Panc1 (cell line): ENCODE measurements at regions not wholly inside any gene's neighbourhood (a gene's known extent, or its start where the extent isn't known, plus 50 kb on each side); places are given as distances from the start of the nearest gene placed in this dataset.

Source experiments
- ATAC-seq: fragments of 200-7000 bp; cut with Tn5 transposase; 2 replicates; pipeline ENCODE4 v1.9.1; 2020; ENCODE audit warnings: mild to moderate bottlenecking, moderate library complexity
- BruUV-seq: library from RNA; stranded (reverse); fragments of 400-500 nt; replicated peaks from 2 replicates; lab custom pipeline; 2021; lab: Mats Ljungman, UMichigan
- CTCF ChIA-PET: fragments of 300-600 bp; sonication (Branson Sonifier 250); formaldehyde crosslinking; loops from one replicate; lab custom pipeline; 2022; ENCODE audit warnings: antibody characterized with exemption; lab: Charles Lee
- POLR2A ChIA-PET: fragments of 300-600 bp; sonication (Branson Sonifier 250); formaldehyde crosslinking; loops from one replicate; lab custom pipeline; 2022; ENCODE audit warnings: antibody characterized with exemption; lab: Charles Lee
- DNase-seq: peaks from one replicate; pipeline ENCODE4 v3.0.0-alpha.2; 2010; ENCODE audit warnings: low read depth, low spot score
- H3K27ac ChIP-seq: 2 replicates; pipeline ENCODE4 v1.5.1; 2011; ENCODE audit warnings: mild to moderate bottlenecking, low read length, inconsistent platforms
- H3K27me3 ChIP-seq: fragments of 200-500 bp; sonication (Bioruptor generic); 2 replicates; pipeline ENCODE4 v1.6.0; 2014; ENCODE audit warnings: low read length, inconsistent platforms; ENCODE audit not compliant: control insufficient read depth, insufficient read depth
- H3K36me3 ChIP-seq: fragments of 200-500 bp; sonication (Bioruptor generic); 2 replicates; pipeline ENCODE4 v1.5.1; 2014; ENCODE audit warnings: inconsistent platforms, mild to moderate bottlenecking, low read length, moderate library complexity; ENCODE audit not compliant: control insufficient read depth, insufficient read depth
- H3K4me1 ChIP-seq: 2 replicates; pipeline ENCODE4 v1.5.1; 2011; ENCODE audit warnings: inconsistent platforms, mild to moderate bottlenecking, low read length, moderate library complexity; ENCODE audit not compliant: control insufficient read depth, insufficient read depth
- H3K4me3 ChIP-seq, 2 experiments: 2 replicates each; pipeline ENCODE4 v1.5.1; 2011 to 2012; ENCODE audit warnings: low read depth in 2 of 2, low read length in 2 of 2, mild to moderate bottlenecking in 2 of 2, inconsistent platforms in 1 of 2, moderate library complexity in 1 of 2
- H3K9me3 ChIP-seq: fragments of 200-500 bp; sonication (Bioruptor generic); 2 replicates; pipeline ENCODE4 v1.5.1; 2014; ENCODE audit warnings: low read depth, mild to moderate bottlenecking, inconsistent platforms, low read length, moderate library complexity; ENCODE audit not compliant: control insufficient read depth, insufficient read depth
- POLR2AphosphoS5 ChIP-seq: IDR thresholded peaks from 2 replicates; pipeline ENCODE4 v1.6.1; 2012; ENCODE audit warnings: mild to moderate bottlenecking, low read depth, low read length, moderate library complexity
- SIN3A ChIP-seq: IDR thresholded peaks from 2 replicates; pipeline ENCODE4 v1.6.1; 2012; ENCODE audit warnings: low read depth, mild to moderate bottlenecking, low read length, moderate library complexity, borderline replicate concordance; ENCODE audit not compliant: insufficient read depth
- TCF7L2 ChIP-seq: IDR thresholded peaks from 2 replicates; pipeline ENCODE4 v1.6.1; 2011; ENCODE audit warnings: mild to moderate bottlenecking, low read depth, low read length, inconsistent platforms
- in situ Hi-C: cut with HindIII; loops from 2 replicates; pipeline ENCODE4 v1.10.0; 2016; ENCODE audit warnings: low sequenced_read_pairs, low pct_unique_long_range_greater_than_20kb
- intact Hi-C: fragments of 100-400 bp; cut with micrococcal nuclease; formaldehyde crosslinking; loops from one replicate; pipeline ENCODE4 v1.10.0; 2022; ENCODE audit not compliant: unreplicated experiment
- TF ChIP-seq, protein P1 (sequence below): fragments of 450-650 bp; IDR thresholded peaks from 2 replicates; pipeline ENCODE4 v1.5.1; 2017; ENCODE audit warnings: mild to moderate bottlenecking
- TF ChIP-seq, protein P2 (sequence below), 2 experiments: IDR thresholded peaks; 2 replicates each; pipeline ENCODE4 v1.6.1; 2011 to 2012; ENCODE audit warnings: low read depth in 2 of 2, control low read depth in 1 of 2, low read length in 1 of 2, mild to moderate bottlenecking in 1 of 2, moderate library complexity in 1 of 2; ENCODE audit not compliant: insufficient read depth in 1 of 2

DNA sequence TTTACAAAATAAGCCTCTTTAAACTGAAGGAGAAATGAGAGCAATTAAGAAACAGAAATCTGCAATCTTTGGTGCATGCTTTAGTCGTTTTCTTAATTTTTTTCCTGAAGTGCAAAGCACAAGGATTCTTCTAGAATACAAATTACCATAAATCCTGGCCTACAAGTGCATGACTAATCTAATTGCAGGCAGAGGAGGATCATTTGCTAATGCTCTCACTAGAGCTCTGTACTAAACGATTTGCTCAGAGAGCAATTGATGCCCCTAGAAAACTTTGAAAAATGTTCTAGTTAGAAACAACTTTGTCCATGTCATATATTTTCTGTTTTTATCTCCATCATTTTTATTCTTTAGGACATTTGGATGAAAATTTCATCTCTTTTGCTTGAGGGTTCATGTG, 193.2 kb downstream of the POU4F1 start:
- no peaks in the 10 kb centered on the region for H3K9me3 ChIP-seq
- TF ChIP-seq POLR2AphosphoS5: no peak
- TF ChIP-seq, protein P1, sequence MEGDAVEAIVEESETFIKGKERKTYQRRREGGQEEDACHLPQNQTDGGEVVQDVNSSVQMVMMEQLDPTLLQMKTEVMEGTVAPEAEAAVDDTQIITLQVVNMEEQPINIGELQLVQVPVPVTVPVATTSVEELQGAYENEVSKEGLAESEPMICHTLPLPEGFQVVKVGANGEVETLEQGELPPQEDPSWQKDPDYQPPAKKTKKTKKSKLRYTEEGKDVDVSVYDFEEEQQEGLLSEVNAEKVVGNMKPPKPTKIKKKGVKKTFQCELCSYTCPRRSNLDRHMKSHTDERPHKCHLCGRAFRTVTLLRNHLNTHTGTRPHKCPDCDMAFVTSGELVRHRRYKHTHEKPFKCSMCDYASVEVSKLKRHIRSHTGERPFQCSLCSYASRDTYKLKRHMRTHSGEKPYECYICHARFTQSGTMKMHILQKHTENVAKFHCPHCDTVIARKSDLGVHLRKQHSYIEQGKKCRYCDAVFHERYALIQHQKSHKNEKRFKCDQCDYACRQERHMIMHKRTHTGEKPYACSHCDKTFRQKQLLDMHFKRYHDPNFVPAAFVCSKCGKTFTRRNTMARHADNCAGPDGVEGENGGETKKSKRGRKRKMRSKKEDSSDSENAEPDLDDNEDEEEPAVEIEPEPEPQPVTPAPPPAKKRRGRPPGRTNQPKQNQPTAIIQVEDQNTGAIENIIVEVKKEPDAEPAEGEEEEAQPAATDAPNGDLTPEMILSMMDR: no peak
- no peak for TF ChIP-seq SIN3A
- TF ChIP-seq, protein P2, sequence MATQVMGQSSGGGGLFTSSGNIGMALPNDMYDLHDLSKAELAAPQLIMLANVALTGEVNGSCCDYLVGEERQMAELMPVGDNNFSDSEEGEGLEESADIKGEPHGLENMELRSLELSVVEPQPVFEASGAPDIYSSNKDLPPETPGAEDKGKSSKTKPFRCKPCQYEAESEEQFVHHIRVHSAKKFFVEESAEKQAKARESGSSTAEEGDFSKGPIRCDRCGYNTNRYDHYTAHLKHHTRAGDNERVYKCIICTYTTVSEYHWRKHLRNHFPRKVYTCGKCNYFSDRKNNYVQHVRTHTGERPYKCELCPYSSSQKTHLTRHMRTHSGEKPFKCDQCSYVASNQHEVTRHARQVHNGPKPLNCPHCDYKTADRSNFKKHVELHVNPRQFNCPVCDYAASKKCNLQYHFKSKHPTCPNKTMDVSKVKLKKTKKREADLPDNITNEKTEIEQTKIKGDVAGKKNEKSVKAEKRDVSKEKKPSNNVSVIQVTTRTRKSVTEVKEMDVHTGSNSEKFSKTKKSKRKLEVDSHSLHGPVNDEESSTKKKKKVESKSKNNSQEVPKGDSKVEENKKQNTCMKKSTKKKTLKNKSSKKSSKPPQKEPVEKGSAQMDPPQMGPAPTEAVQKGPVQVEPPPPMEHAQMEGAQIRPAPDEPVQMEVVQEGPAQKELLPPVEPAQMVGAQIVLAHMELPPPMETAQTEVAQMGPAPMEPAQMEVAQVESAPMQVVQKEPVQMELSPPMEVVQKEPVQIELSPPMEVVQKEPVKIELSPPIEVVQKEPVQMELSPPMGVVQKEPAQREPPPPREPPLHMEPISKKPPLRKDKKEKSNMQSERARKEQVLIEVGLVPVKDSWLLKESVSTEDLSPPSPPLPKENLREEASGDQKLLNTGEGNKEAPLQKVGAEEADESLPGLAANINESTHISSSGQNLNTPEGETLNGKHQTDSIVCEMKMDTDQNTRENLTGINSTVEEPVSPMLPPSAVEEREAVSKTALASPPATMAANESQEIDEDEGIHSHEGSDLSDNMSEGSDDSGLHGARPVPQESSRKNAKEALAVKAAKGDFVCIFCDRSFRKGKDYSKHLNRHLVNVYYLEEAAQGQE (IDR thresholded peaks at IDR 0.05; ENCODE audit: insufficient read depth in 1 of 2, low read depth in 2 of 2, low read length in 1 of 2): no peak
- no peak for TF ChIP-seq TCF7L2
- no TSS peak for BruUV-seq
- H3K4me1 ChIP-seq: no peaks in the 10 kb centered on the region
- no peaks in the 10 kb centered on the region for H3K36me3 ChIP-seq
- no peaks in the 10 kb centered on the region for H3K27me3 ChIP-seq
- H3K4me3 ChIP-seq: no peak overlapping the region
- ATAC-seq: no peak
- ChIA-PET POLR2A (no interaction called here), CTCF (no interaction called here)
- intact Hi-C loops: no loop called here
- DNase-seq: no peak
- no peak overlapping the region for H3K27ac ChIP-seq
- in situ Hi-C loops: no loop called here

DNA sequence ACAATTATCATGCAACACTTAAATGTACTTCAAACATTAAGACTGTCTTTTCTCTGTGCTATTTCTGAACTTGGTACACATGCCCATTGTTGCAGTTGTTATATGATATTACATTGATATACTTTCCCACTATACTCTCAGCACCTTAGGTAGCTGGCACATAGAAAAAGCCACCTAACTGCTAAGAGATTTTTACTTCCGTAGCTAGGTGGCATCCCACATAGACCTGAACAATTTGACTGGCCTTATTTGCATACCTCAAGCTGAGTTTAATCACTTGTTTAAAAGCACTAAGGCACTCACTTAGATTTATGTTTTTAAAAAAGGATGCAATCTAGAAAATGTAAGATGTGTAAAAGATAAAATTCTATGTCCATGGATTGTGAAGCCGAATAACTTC, 194.2 kb downstream of the POU4F1 start:
- ATAC-seq: no peak
- CTCF ChIA-PET: no interaction called here
- H3K9me3 ChIP-seq: no peaks in the 10 kb centered on the region
- no peaks in the 10 kb centered on the region for H3K36me3 ChIP-seq
- H3K27me3 ChIP-seq: no peaks in the 10 kb centered on the region
- TF ChIP-seq, protein P1: no peak
- no peak for TF ChIP-seq SIN3A
- TF ChIP-seq, protein P2 (IDR thresholded peaks at IDR 0.05; ENCODE audit: insufficient read depth in 1 of 2, low read depth in 2 of 2, low read length in 1 of 2): no peak
- TF ChIP-seq TCF7L2: no peak
- TF ChIP-seq POLR2AphosphoS5: no peak
- intact Hi-C loops: no loop called here
- H3K4me3 ChIP-seq: no peak overlapping the region
- POLR2A ChIA-PET: no interaction called here
- DNase-seq: no peak
- H3K27ac ChIP-seq: no peak overlapping the region
- no TSS peak for BruUV-seq
- H3K4me1 ChIP-seq: no peaks in the 10 kb centered on the region
- in situ Hi-C loops: no loop called here
